Heart left ventricle (tissue), 13 donors: ENCODE measurements at regions not wholly inside any gene's neighbourhood (a gene's known extent, or its start where the extent isn't known, plus 50 kb on each side); places are given as distances from the start of the nearest gene placed in this dataset.

Experiments used
- CTCF ChIP-seq, 12 donors: fragments of 200-600 bp; sonication (generic) in 4 of 12; IDR thresholded peaks; one replicate each; pipeline versions ENCODE4 v1.5.0 to v1.8.0; 2018 to 2022; ENCODE audit warnings: antibody characterized with exemption in 12 of 12, mild to moderate bottlenecking in 5 of 12
- POLR2A ChIP-seq, 2 donors: fragments of 450-650 bp; IDR thresholded peaks; one replicate each; pipeline ENCODE4 v1.6.1; 2017; ENCODE audit warnings: antibody characterized with exemption in 2 of 2, mild to moderate bottlenecking in 2 of 2, moderate library complexity in 2 of 2
- donor health status: ischemic (EF 13 %, LVEDD 7.1; RV severe dilation, severe dysfunction).
- donor health status: DM: no; HTN: yes; CAD: no.
- donor health status: DM: no; HTN: no; CAD: no.
- donor health status: ischemic (EF 25% LVEDD 6.9; RV normal size, moderate dysfunction).
- donor health status: ischemic (EF 25% LVEDD 5.7; RV mildly dilated, moderate dysfunction).
- donor health status: ischemic (EF 35%, LVEDD 5.7; RV mildly dilated, moderate dysfunction).
- donor health status: nonischemic (EF 11% LVEDD 7.7; RV severe dilation, severe dysfunction).
- donor health status: DM: yes; HTN: yes; CAD: no.
- donor health status: PGD.
- donor health status: ischemic (EF 29% LVEDD 5.4; RV normal size, mild dysfunction).
- donor health status: nonischemic (EF 23%, LVEDD 6.1; RV moderate dilation, normal function).

GRCh38 chr13:40342461-40342860 lies 324.0 kb downstream of the FOXO1 start:
- TF ChIP-seq CTCF (IDR thresholded peaks at IDR 0.05): no peak
- TF ChIP-seq POLR2A (IDR thresholded peaks at IDR 0.05): no peak
